ENCODE measurements at regions not wholly inside any gene's neighbourhood (a gene's known extent, or its start where the extent isn't known, plus 50 kb on each side); places are given as distances from the start of the nearest gene placed in this dataset.

DNA sequence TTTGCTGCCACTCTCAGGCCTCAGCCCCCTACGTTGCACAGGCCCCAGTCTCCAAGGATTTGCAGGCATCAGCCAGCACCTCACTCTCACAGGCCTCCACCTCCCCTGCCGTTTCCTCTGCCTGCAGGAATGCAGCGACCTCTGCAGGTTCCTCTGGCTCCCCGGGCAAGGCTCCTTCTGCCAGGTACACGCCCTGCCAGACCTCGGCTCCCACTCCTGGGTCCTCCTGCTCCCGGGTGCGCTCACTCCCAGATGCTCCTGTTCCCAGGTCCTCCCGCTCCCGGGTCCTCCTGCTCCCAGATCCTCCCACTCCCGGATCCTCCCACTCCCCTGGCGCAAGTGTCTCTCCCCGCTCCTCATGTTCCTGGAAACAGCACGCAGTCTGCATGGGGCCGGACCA lies 144.4 kb upstream of the RADX start:
- Histone ChIP-seq H3K36me3 (ENCODE audit: control insufficient read depth in 2 of 2, extremely low read depth in 1 of 2, insufficient read depth in 2 of 2, low read length in 2 of 2) (no peaks in the 10 kb centered on the region), H3K27ac (ENCODE audit: insufficient read depth, low read depth, low read length) (no peak overlapping the region), H3K9ac (replicated peaks; ENCODE audit: extremely low read depth, insufficient read depth, low read length) (no peak overlapping the region), H3K9me1 (replicated peaks; ENCODE audit: control insufficient read depth, extremely low read depth, insufficient read depth, low read length) (no peaks in the 10 kb centered on the region), H3K4me2 (ENCODE audit: insufficient read depth, low read length) (no peak overlapping the region), H4K20me1 (replicated peaks; ENCODE audit: control insufficient read depth, extremely low read depth, insufficient read depth, low read length) (no peaks in the 10 kb centered on the region), H3K9me3 (replicated peaks; ENCODE audit: control insufficient read depth, insufficient read depth, low read length) (no peaks in the 10 kb centered on the region), H3K4me1 (ENCODE audit: control insufficient read depth, extremely low read depth, insufficient read depth, low read length) (no peaks in the 10 kb centered on the region), H3K27me3 (ENCODE audit: control insufficient read depth in 2 of 2, insufficient read depth in 2 of 2, low read length in 2 of 2) (no peaks in the 10 kb centered on the region), H2AFZ (ENCODE audit: low read depth, low read length) (no peak overlapping the region), H3K4me3 (replicated peaks in 1 of 3; ENCODE audit: insufficient read depth in 1 of 3, low read depth in 1 of 3, low read length in 3 of 3) (no peak overlapping the region), H3K79me2 (ENCODE audit: control insufficient read depth, insufficient read depth, low read length) (no peaks in the 10 kb centered on the region)
- FAIRE-seq (no peak), DNase-seq (ENCODE audit: low read depth, low spot score) (no peak)
- dilution Hi-C loops (cut with MboI; ENCODE audit: extremely low pct_ligation_motif_present, low sequenced_read_pairs), result no loop called here
- no TSS peak for BruUV-seq (replicated peaks)
- no peak for TF ChIP-seq JUN (IDR thresholded peaks at IDR 0.05; ENCODE audit: borderline replicate concordance, insufficient read depth, insufficient read length, low read depth)
- TF ChIP-seq FOS (IDR thresholded peaks at IDR 0.05; ENCODE audit: borderline replicate concordance, insufficient read depth, low read length), result no peak
- TF ChIP-seq, protein P1, sequence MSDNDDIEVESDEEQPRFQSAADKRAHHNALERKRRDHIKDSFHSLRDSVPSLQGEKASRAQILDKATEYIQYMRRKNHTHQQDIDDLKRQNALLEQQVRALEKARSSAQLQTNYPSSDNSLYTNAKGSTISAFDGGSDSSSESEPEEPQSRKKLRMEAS (IDR thresholded peaks at IDR 0.05; ENCODE audit: insufficient read depth, insufficient read length), result no peak
- no peak for TF ChIP-seq POLR2AphosphoS5 (IDR thresholded peaks at IDR 0.05; ENCODE audit: insufficient read depth, low read depth, low read length)
- TF ChIP-seq MYC (IDR thresholded peaks at IDR 0.05; ENCODE audit: low read depth, low read length), result no peak
- TF ChIP-seq GATA2 (IDR thresholded peaks at IDR 0.05; ENCODE audit: insufficient read depth, insufficient read length, low read depth, low read length), result no peak
- no peak for TF ChIP-seq EZH2 (IDR thresholded peaks at IDR 0.05; ENCODE audit: borderline replicate concordance, low read depth, low read length, severe bottlenecking)
- TF ChIP-seq POLR2A (IDR thresholded peaks at IDR 0.05; ENCODE audit: low read depth, low read length), result no peak
- POLR2A ChIA-PET, result no interaction called here
- CTCF ChIA-PET, result no interaction called here
- intact Hi-C loops (cut with micrococcal nuclease), result no loop called here

DNA sequence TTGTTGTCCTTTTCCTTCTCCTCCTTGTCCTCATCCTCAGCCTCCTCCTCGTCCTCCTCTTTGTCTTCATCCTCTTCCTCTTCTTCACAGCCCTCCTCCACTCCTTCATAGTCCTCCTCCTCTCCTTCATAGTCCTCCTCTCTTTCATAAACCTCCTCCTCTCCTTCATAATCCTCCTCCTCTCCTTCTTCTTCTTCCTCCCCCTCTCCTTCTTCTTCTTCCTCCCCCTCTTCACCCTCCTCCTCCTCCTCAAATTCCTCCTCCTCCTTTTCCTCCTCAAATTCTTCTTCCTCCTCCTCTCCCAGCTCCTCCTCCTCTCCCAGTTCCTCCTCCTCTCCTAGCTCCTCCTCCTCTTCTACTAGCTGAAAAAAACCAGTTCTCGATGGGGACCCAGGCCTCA lies 143.8 kb upstream of the RADX start:
- no peak overlapping the region for H3K27ac ChIP-seq (ENCODE audit: insufficient read depth, low read depth, low read length)
- no peak overlapping the region for H3K9ac ChIP-seq (replicated peaks; ENCODE audit: extremely low read depth, insufficient read depth, low read length)
- ChIA-PET CTCF (no interaction called here), POLR2A (no interaction called here)
- H3K79me2 ChIP-seq (ENCODE audit: control insufficient read depth, insufficient read depth, low read length), result no peaks in the 10 kb centered on the region
- no peak overlapping the region for H3K4me2 ChIP-seq (ENCODE audit: insufficient read depth, low read length)
- TF ChIP-seq POLR2A (IDR thresholded peaks at IDR 0.05; ENCODE audit: low read depth, low read length), result no peak
- no peak for TF ChIP-seq GATA2 (IDR thresholded peaks at IDR 0.05; ENCODE audit: insufficient read depth, insufficient read length, low read depth, low read length)
- no peak for TF ChIP-seq EZH2 (IDR thresholded peaks at IDR 0.05; ENCODE audit: borderline replicate concordance, low read depth, low read length, severe bottlenecking)
- TF ChIP-seq POLR2AphosphoS5 (IDR thresholded peaks at IDR 0.05; ENCODE audit: insufficient read depth, low read depth, low read length), result no peak
- no peak for TF ChIP-seq FOS (IDR thresholded peaks at IDR 0.05; ENCODE audit: borderline replicate concordance, insufficient read depth, low read length)
- TF ChIP-seq, protein P2, sequence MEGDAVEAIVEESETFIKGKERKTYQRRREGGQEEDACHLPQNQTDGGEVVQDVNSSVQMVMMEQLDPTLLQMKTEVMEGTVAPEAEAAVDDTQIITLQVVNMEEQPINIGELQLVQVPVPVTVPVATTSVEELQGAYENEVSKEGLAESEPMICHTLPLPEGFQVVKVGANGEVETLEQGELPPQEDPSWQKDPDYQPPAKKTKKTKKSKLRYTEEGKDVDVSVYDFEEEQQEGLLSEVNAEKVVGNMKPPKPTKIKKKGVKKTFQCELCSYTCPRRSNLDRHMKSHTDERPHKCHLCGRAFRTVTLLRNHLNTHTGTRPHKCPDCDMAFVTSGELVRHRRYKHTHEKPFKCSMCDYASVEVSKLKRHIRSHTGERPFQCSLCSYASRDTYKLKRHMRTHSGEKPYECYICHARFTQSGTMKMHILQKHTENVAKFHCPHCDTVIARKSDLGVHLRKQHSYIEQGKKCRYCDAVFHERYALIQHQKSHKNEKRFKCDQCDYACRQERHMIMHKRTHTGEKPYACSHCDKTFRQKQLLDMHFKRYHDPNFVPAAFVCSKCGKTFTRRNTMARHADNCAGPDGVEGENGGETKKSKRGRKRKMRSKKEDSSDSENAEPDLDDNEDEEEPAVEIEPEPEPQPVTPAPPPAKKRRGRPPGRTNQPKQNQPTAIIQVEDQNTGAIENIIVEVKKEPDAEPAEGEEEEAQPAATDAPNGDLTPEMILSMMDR (IDR thresholded peaks at IDR 0.05; ENCODE audit: extremely low read depth in 1 of 2, insufficient read depth in 1 of 2, low read depth in 1 of 2, low read length in 2 of 2), result no peak
- TF ChIP-seq MYC (IDR thresholded peaks at IDR 0.05; ENCODE audit: low read depth, low read length), result no peak
- TF ChIP-seq, protein P1 (IDR thresholded peaks at IDR 0.05; ENCODE audit: insufficient read depth, insufficient read length), result no peak
- TF ChIP-seq JUN (IDR thresholded peaks at IDR 0.05; ENCODE audit: borderline replicate concordance, insufficient read depth, insufficient read length, low read depth), result no peak
- DNase-seq (ENCODE audit: low read depth, low spot score), result no peak
- H3K4me1 ChIP-seq (ENCODE audit: control insufficient read depth, extremely low read depth, insufficient read depth, low read length), result no peaks in the 10 kb centered on the region
- no peak for FAIRE-seq
- H3K9me1 ChIP-seq (replicated peaks; ENCODE audit: control insufficient read depth, extremely low read depth, insufficient read depth, low read length), result no peaks in the 10 kb centered on the region
- no TSS peak for BruUV-seq (replicated peaks)
- intact Hi-C loops (cut with micrococcal nuclease) (no loop called here), dilution Hi-C loops (cut with MboI; ENCODE audit: extremely low pct_ligation_motif_present, low sequenced_read_pairs) (no loop called here)
- H4K20me1 ChIP-seq (replicated peaks; ENCODE audit: control insufficient read depth, extremely low read depth, insufficient read depth, low read length), result no peaks in the 10 kb centered on the region
- H3K27me3 ChIP-seq (ENCODE audit: control insufficient read depth in 2 of 2, insufficient read depth in 2 of 2, low read length in 2 of 2), result no peaks in the 10 kb centered on the region
- no peaks in the 10 kb centered on the region for H3K36me3 ChIP-seq (ENCODE audit: control insufficient read depth in 2 of 2, extremely low read depth in 1 of 2, insufficient read depth in 2 of 2, low read length in 2 of 2)
- no peaks in the 10 kb centered on the region for H3K9me3 ChIP-seq (replicated peaks; ENCODE audit: control insufficient read depth, insufficient read depth, low read length)
- no peak overlapping the region for H2AFZ ChIP-seq (ENCODE audit: low read depth, low read length)
- no peak overlapping the region for H3K4me3 ChIP-seq (replicated peaks in 1 of 3; ENCODE audit: insufficient read depth in 1 of 3, low read depth in 1 of 3, low read length in 3 of 3)
